NCI-H82 treated with DMSO at 0.1 percent for 48 hours (cell line): ENCODE measurements at regions not wholly inside any gene's neighbourhood (a gene's known extent, or its start where the extent isn't known, plus 50 kb on each side); places are given as distances from the start of the nearest gene placed in this dataset.
"Not testable (repeated sequence)": the region's sequence is repeated elsewhere in the genome, so short reads cannot be mapped to it uniquely, and the experiment has no call there.

ENCODE experiments used
- DNase-seq: peaks from one replicate; lab custom pipeline; 2025; ENCODE audit not compliant: unreplicated experiment; lab: John Stamatoyannopoulos, UW

- DNase-seq = no peak
Measured at GRCh38 chr13:82275644-82276043, 1606.6 kb downstream of the SLITRK1 start.

GRCh38 chr13:82259284-82259683, 1623.0 kb downstream of the SLITRK1 start:
- no peak for DNase-seq

GRCh38 chr13:82257790-82258507, 1624.3 kb downstream of the SLITRK1 start:
- no peak for DNase-seq

GRCh38 chr13:82248762-82249161, 1633.5 kb downstream of the SLITRK1 start:
- DNase-seq = no peak

- no peak for DNase-seq
Measured at GRCh38 chr13:82245860-82246259, 1636.4 kb downstream of the SLITRK1 start.

- no peak for DNase-seq
Measured at GRCh38 chr13:82224806-82225205, 1657.5 kb downstream of the SLITRK1 start.

GRCh38 chr13:82221621-82222020, 1660.7 kb downstream of the SLITRK1 start:
- no peak for DNase-seq

- DNase-seq = no peak
Measured at GRCh38 chr13:82220641-82221040, 1661.6 kb downstream of the SLITRK1 start.

GRCh38 chr13:82216165-82216564, 1666.1 kb downstream of the SLITRK1 start:
- no peak for DNase-seq

- no peak for DNase-seq
Measured at GRCh38 chr13:82214341-82214740, 1667.9 kb downstream of the SLITRK1 start.

GRCh38 chr13:82206241-82206640, 1676.0 kb downstream of the SLITRK1 start:
- no peak for DNase-seq

- no peak for DNase-seq
Measured at GRCh38 chr13:82202398-82202797, 1679.9 kb downstream of the SLITRK1 start.

GRCh38 chr13:82196087-82196486, 1686.2 kb downstream of the SLITRK1 start:
- DNase-seq = no peak

GRCh38 chr13:82187227-82187626, 1695.0 kb downstream of the SLITRK1 start:
- DNase-seq = no peak

GRCh38 chr13:82176751-82177150, 1705.5 kb downstream of the SLITRK1 start:
- DNase-seq = no peak

- no peak for DNase-seq
Measured at GRCh38 chr13:82165396-82166174, 1716.7 kb downstream of the SLITRK1 start.

- DNase-seq = not testable (repeated sequence)
Measured at GRCh38 chr13:82164780-82165395, 1717.4 kb downstream of the SLITRK1 start.

GRCh38 chr13:82147526-82147925, 1734.7 kb downstream of the SLITRK1 start:
- no peak for DNase-seq

- no peak for DNase-seq
Measured at GRCh38 chr13:82136880-82137279, 1745.4 kb downstream of the SLITRK1 start.

GRCh38 chr13:82129281-82129680, 1753.0 kb downstream of the SLITRK1 start:
- DNase-seq = no peak

GRCh38 chr13:82118589-82118988, 1763.7 kb downstream of the SLITRK1 start:
- DNase-seq = no peak

GRCh38 chr13:82116422-82116989, 1765.8 kb downstream of the SLITRK1 start:
- no peak for DNase-seq
